Heart right ventricle (tissue), 16 donors: ENCODE measurements at regions not wholly inside any gene's neighbourhood (a gene's known extent, or its start where the extent isn't known, plus 50 kb on each side); places are given as distances from the start of the nearest gene placed in this dataset.

Experiments
- ATAC-seq, 8 donors: fragments of 200-7000 bp; cut with Tn5 transposase; one replicate each; pipeline ENCODE4 v1.9.1; 2020; ENCODE audit warnings: mild to moderate bottlenecking in 8 of 8, moderate library complexity in 8 of 8, moderate number of reproducible peaks in 1 of 8
- DNase-seq, 2 donors: peaks; one replicate each; pipeline ENCODE4 v3.0.0-alpha.2; 2020
- H3K27ac ChIP-seq, 10 donors: fragments of 200-600 bp; sonication (generic) in 2 of 10; one replicate each; pipeline versions ENCODE4 v1.5.0 to v1.8.0; 2020 to 2022; ENCODE audit warnings: mild to moderate bottlenecking in 3 of 10
- H3K27me3 ChIP-seq, 7 donors: fragments of 200-600 bp; one replicate each; pipeline ENCODE4 v1.8.0; 2021 to 2022; ENCODE audit warnings: mild to moderate bottlenecking in 2 of 7
- H3K36me3 ChIP-seq, 9 donors: fragments of 200-600 bp; sonication (generic) in 1 of 9; one replicate each; pipeline versions ENCODE4 v1.5.0 to v1.8.0; 2020 to 2022; ENCODE audit warnings: mild to moderate bottlenecking in 2 of 9
- H3K4me1 ChIP-seq, 9 donors: fragments of 200-600 bp; sonication (generic) in 1 of 9; one replicate each; pipeline versions ENCODE4 v1.5.0 to v1.8.0; 2020 to 2022; ENCODE audit warnings: mild to moderate bottlenecking in 4 of 9
- H3K4me3 ChIP-seq, 10 donors: fragments of 200-600 bp; sonication (generic) in 2 of 10; one replicate each; pipeline versions ENCODE4 v1.5.0 to v1.8.0; 2020 to 2022; ENCODE audit warnings: mild to moderate bottlenecking in 7 of 10, moderate library complexity in 2 of 10
- H3K9me3 ChIP-seq, 11 donors: fragments of 200-600 bp in 10 of 11; sonication (generic) in 2 of 11; one replicate each; pipeline versions ENCODE4 v1.5.0 to v1.8.0; 2013 to 2022; ENCODE audit warnings: mild to moderate bottlenecking in 2 of 11, control low read depth in 1 of 11, moderate library complexity in 1 of 11
- WGBS, 2 donors: extraction: QIAGEN DNeasy Blood & Tissue Kit; methylation state at CpG; one replicate each; pipeline ENCODE4 v1.1.7; 2013; ENCODE audit warnings: inconsistent platforms in 1 of 2; 5-methylcytosine and 5-hydroxymethylcytosine counted together
- intact Hi-C, 10 donors: fragments of 100-400 bp; cut with DNase I; formaldehyde crosslinking; loops; one replicate each; pipeline versions ENCODE4 v1.11.1 to v1.14.2; 2022
- TF ChIP-seq, protein P1 (sequence below), 9 donors: fragments of 200-600 bp; sonication (generic) in 2 of 9; IDR thresholded peaks; one replicate each; pipeline versions ENCODE4 v1.5.0 to v1.8.0; 2021 to 2022; ENCODE audit warnings: antibody characterized with exemption in 9 of 9, mild to moderate bottlenecking in 5 of 9, moderate library complexity in 1 of 9
- donor health status: Arrhythmogenic right ventricular cardiomyopathy.
- donor health status: ischemic (EF 13 %, LVEDD 7.1; RV severe dilation, severe dysfunction).
- donor health status: healthy with polysubstance abuse.
- donor health status: DM: no; HTN: yes; CAD: no.
- donor health status: DM: no; HTN: no; CAD: no.
- donor health status: ischemic (EF 25% LVEDD 6.9; RV normal size, moderate dysfunction).
- donor health status: ischemic (EF 25% LVEDD 5.7; RV mildly dilated, moderate dysfunction).
- donor health status: healthy.
- donor health status: DM: yes; HTN: yes; CAD: no.
- donor health status: Ischemic cardiomyopathy.
- donor health status: ischemic (EF 35%, LVEDD 5.7; RV mildly dilated, moderate dysfunction).
- donor health status: nonischemic (EF 11% LVEDD 7.7; RV severe dilation, severe dysfunction).
- donor health status: DM: yes; HTN: yes; CAD: no.
- donor health status: PGD.
- donor health status: ischemic (EF 29% LVEDD 5.4; RV normal size, mild dysfunction).
- donor health status: nonischemic (EF 23%, LVEDD 6.1; RV moderate dilation, normal function).

DNA sequence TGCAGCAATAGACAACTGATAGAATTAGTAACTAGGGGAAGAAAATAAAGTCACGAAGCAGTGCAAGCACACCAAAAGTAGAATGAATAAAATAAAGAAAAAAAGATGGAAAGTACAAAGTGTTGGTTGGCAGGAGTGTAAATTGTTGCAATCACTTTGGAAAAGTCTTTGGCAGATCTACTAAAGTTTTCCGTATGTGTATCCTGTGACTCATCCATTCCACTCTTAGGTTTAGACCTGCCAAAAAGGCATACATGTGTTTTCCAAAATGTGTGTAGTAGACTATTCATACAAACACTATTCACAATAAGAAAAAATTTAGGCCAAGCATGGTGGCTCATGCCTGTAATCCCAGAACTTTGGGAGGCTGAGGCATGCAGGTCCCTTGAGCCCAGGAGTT lies 282.1 kb upstream of the FSIP2 start:
- DNase-seq: no peak
- intact Hi-C loops: no loop called here
- H3K27me3 ChIP-seq: no peaks in the 10 kb centered on the region

DNA sequence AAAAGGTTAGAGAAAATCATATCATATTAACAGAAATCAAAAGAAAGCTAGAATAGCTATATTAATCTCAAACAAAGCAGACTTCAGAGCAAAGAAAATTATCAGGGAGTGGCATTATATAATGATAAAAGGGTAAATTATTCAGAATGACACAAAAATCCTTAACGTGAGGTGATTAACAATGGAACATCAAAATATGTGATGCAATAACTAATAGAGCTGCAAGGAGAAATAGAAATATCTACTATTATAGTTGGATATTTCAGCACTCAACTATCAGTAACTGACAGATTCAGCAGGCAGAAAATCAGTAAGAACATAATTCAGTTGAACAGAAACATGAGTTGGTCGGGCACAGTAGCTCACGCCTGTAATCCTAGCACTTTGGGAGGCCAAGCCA lies 275.1 kb upstream of the FSIP2 start:
- H3K4me1 ChIP-seq: no peaks in the 10 kb centered on the region
- no peak overlapping the region for H3K27ac ChIP-seq
- DNase-seq (no peak), ATAC-seq (no peak)
- TF ChIP-seq, protein P1, sequence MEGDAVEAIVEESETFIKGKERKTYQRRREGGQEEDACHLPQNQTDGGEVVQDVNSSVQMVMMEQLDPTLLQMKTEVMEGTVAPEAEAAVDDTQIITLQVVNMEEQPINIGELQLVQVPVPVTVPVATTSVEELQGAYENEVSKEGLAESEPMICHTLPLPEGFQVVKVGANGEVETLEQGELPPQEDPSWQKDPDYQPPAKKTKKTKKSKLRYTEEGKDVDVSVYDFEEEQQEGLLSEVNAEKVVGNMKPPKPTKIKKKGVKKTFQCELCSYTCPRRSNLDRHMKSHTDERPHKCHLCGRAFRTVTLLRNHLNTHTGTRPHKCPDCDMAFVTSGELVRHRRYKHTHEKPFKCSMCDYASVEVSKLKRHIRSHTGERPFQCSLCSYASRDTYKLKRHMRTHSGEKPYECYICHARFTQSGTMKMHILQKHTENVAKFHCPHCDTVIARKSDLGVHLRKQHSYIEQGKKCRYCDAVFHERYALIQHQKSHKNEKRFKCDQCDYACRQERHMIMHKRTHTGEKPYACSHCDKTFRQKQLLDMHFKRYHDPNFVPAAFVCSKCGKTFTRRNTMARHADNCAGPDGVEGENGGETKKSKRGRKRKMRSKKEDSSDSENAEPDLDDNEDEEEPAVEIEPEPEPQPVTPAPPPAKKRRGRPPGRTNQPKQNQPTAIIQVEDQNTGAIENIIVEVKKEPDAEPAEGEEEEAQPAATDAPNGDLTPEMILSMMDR (IDR thresholded peaks at IDR 0.05): no peak
- H3K4me3 ChIP-seq: no peak overlapping the region
- no peaks in the 10 kb centered on the region for H3K27me3 ChIP-seq
- intact Hi-C loops: no loop called here
- WGBS, 2 donors: 90% methylated on average over 3 of the region's 3 CpGs
- H3K9me3 ChIP-seq: peaks cover 0 to 25% (median 0%) of the 10 kb centered on the region in 11 donors
- H3K36me3 ChIP-seq: no peaks in the 10 kb centered on the region

More for the DNA sequence above, 282.1 kb upstream of the FSIP2 start:
- no peak overlapping the region for H3K27ac ChIP-seq
- no peak overlapping the region for H3K4me3 ChIP-seq
- WGBS, 2 donors: 61 to 64% methylated on average over 2 of the region's 2 CpGs
- no peaks in the 10 kb centered on the region for H3K4me1 ChIP-seq
- ATAC-seq: no peak
- H3K9me3 ChIP-seq: peaks cover 0 to 46% (median 5%) of the 10 kb centered on the region in 11 donors
- H3K36me3 ChIP-seq: no peaks in the 10 kb centered on the region
- TF ChIP-seq, protein P1 (IDR thresholded peaks at IDR 0.05): no peak

DNA sequence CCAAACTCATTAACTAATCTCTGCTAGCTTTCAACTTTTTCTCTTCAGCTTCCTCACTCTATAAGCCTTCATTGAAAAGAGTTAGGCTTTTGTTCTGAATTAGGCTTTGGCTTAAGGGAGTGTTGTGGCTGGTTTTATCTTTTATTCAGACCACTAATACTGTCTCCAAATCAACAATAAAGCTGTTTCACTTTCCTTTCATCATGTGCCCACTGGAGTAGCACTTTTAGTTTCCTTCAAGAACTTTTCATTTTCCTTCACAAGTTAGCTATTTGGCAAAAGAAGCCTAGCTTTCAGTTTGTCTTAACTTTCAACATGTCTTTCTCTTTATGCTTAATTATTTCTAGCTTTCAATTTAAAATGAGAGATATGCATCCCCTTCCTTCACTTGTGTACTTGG lies 271.7 kb upstream of the FSIP2 start:
- DNase-seq (no peak), ATAC-seq (no peak)
- Histone ChIP-seq H3K27me3 (no peaks in the 10 kb centered on the region), H3K9me3 (peaks cover 0 to 29% (median 0%) of the 10 kb centered on the region in 11 donors), H3K27ac (no peak overlapping the region), H3K36me3 (no peaks in the 10 kb centered on the region), H3K4me3 (no peak overlapping the region), H3K4me1 (no peaks in the 10 kb centered on the region)
- TF ChIP-seq, protein P1 (IDR thresholded peaks at IDR 0.05): no peak
- intact Hi-C loops: no loop called here

DNA sequence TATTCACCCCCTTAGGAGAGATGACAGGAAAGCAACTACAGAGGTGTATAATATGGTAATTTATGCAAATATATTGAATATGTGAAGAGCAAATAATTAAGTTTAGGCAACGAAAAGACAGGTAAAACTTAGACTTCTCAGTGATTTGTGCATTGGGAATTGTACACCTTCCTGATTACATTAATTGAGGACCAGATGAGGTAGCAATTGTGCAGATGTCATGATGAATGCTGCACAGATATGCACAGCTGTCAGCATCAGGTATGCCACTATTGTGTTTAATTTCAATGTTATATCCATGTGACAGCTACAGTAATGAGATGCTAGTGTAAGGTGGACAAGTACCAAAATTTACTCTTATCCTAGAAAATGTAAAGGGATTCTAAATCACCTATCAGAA lies 267.2 kb upstream of the FSIP2 start:
- no peak for ATAC-seq
- no peak overlapping the region for H3K27ac ChIP-seq
- intact Hi-C loops: no loop called here
- TF ChIP-seq, protein P1 (IDR thresholded peaks at IDR 0.05): no peak
- H3K4me3 ChIP-seq: no peak overlapping the region
- H3K9me3 ChIP-seq: peaks cover 0 to 20% (median 0%) of the 10 kb centered on the region in 11 donors
- no peaks in the 10 kb centered on the region for H3K36me3 ChIP-seq
- DNase-seq: no peak
- no peaks in the 10 kb centered on the region for H3K4me1 ChIP-seq
- 64 to 68% methylated on average over 1 of the region's 1 CpG for WGBS, 2 donors
- H3K27me3 ChIP-seq: no peaks in the 10 kb centered on the region

DNA sequence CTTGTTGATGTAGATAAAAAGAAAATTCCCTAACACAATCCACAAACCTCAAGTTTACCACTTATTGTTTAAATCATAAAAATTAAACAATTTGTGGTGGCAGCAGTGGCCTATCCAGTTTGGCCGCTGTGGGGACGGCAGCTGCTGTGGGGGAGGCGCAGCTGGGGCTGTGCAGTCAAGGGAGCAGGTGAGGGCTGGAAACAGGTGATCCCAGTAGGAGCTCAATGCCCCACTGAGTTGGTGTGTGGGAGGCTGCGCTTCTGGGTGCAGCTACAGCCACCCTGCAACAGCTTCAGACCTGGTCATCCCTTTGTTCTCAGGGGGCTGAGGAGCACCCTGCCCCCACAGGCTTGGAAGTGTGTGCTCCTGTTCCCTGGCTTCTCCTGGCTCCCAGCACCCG lies 266.0 kb upstream of the FSIP2 start:
- DNase-seq (no peak), ATAC-seq (no peak)
- TF ChIP-seq, protein P1 (IDR thresholded peaks at IDR 0.05): no peak
- H3K27me3 ChIP-seq: no peaks in the 10 kb centered on the region
- H3K4me3 ChIP-seq: no peak overlapping the region
- WGBS, 2 donors: 86 to 90% methylated on average over 5 of the region's 5 CpGs
- intact Hi-C loops: no loop called here
- H3K36me3 ChIP-seq: no peaks in the 10 kb centered on the region
- peaks cover 0 to 14% (median 0%) of the 10 kb centered on the region in 11 donors for H3K9me3 ChIP-seq
- no peaks in the 10 kb centered on the region for H3K4me1 ChIP-seq
- no peak overlapping the region for H3K27ac ChIP-seq
